H7 (cell line): ENCODE measurements at regions not wholly inside any gene's neighbourhood (a gene's known extent, or its start where the extent isn't known, plus 50 kb on each side); places are given as distances from the start of the nearest gene placed in this dataset.

ENCODE experiments used
- DNase-seq: peaks from one replicate; pipeline ENCODE4 v3.0.0; 2012
- H3K27me3 ChIP-seq: 2 replicates; pipeline ENCODE4 v1.6.0; 2011; ENCODE audit warnings: mild to moderate bottlenecking, low read length; ENCODE audit not compliant: control insufficient read depth, insufficient read depth
- H3K36me3 ChIP-seq: replicated peaks from 2 replicates; pipeline ENCODE4 v1.5.1; 2011; ENCODE audit warnings: low read length; ENCODE audit not compliant: control insufficient read depth, insufficient read depth
- H3K4me3 ChIP-seq: 2 replicates; pipeline ENCODE4 v1.5.1; 2011; ENCODE audit warnings: low read depth, mild to moderate bottlenecking, control low read depth, low read length, moderate library complexity; ENCODE audit not compliant: insufficient read depth

DNA sequence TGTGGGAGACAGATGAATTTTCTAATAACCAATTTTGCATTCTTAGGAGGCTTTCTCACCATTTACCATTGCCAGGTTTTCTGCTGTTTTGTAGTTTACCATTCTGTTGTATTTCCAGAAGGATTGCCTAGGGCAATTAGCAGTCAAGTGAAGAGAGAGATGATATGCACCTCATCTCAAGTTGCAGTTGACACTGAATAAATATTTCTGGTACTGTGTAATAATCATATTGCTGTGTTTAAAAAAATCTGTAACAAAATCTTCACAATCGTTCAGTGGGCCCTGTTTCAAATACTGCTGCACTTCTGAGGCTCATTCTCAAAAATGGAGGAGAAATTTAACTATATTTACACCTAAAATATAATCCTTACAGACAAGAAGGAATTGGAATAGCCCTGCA lies 706.1 kb upstream of the PTPRD start:
- DNase-seq: no peak
- Histone ChIP-seq H3K4me3 (no peak overlapping the region), H3K27me3 (no peaks in the 10 kb centered on the region), H3K36me3 (no peaks in the 10 kb centered on the region)

DNA sequence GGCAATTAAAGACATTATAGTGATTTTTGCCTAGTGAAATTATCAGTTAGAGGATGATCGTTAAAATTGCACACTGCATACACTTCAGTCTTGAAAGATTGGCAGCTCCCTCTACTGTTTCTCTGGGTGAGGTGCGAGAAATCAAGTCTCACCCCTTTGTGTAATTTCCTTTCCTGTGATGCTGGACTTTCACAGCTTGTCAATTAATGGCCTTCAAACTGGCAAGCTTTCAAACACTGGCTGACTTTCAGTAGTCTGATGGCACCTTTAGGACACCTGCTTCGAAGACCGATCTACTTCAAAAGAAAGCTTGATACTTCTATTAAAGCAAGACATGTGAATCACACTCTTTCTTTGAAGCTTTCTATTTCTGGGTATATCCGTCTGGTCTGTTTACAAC lies 706.7 kb upstream of the PTPRD start:
- H3K27me3 ChIP-seq: no peaks in the 10 kb centered on the region
- no peak overlapping the region for H3K4me3 ChIP-seq
- no peaks in the 10 kb centered on the region for H3K36me3 ChIP-seq
- peak; percentile 2 for DNase-seq

DNA sequence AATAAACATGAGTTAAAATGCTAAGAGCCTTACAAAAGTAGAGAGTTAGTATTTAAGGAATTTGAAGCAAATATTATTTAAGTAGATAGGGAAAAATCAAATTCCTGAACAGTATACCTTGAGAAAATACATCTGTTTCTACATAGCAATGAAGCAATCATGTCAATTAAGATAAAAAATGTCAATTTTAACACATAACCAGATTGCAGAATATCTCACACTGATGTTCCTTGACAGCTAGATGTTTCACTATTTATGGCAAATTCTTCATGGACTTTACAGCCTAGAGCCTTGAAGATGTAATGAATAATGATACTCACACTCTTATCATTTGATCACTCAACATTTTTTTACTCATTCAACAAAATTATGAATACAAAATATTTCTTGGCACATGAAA lies 708.2 kb upstream of the PTPRD start:
- H3K4me3 ChIP-seq: no peak overlapping the region
- H3K27me3 ChIP-seq: no peaks in the 10 kb centered on the region
- DNase-seq: no peak
- H3K36me3 ChIP-seq: no peaks in the 10 kb centered on the region

DNA sequence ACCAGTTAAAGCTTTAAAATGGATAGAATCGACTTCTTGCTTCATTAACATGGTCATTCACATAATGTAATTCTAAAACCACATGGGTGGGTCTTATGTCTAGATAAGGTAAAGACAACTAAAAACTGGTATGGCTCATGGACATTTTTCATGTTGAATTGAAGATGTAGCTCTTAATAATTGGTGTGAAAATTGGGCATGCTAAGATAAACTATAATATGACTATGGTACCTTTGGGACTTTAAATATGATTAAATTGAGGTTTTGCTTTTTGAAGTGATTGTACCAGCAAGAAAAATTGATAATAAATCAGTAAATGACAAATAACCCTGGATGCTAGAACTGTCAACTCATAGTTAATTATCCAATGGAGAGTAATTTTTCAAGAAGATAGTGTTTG lies 710.7 kb upstream of the PTPRD start:
- H3K27me3 ChIP-seq: no peaks in the 10 kb centered on the region

DNA sequence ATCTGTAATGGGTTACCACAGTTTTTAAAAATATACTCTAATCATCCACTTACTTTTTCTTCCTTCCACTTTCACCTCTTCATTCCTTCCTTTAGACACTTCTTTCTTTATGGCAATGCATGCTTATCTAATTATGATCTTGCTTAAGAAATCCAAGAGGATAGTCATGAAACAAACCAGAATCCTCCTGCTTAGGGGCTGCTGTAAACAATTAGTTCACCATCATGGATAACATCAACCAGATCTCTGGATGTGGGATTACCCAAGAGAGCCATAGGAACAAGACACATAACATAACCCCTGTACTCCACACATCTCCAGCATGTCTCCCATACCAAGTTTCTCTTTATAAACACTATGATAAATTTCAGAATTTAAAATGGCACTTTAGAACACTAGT lies 713.4 kb upstream of the PTPRD start:
- Histone ChIP-seq H3K4me3 (no peak overlapping the region), H3K27me3 (no peaks in the 10 kb centered on the region), H3K36me3 (no peaks in the 10 kb centered on the region)
- DNase-seq: no peak

More for the DNA sequence above, 710.7 kb upstream of the PTPRD start:
- Histone ChIP-seq H3K4me3 (no peak overlapping the region), H3K36me3 (no peaks in the 10 kb centered on the region)
- no peak for DNase-seq

DNA sequence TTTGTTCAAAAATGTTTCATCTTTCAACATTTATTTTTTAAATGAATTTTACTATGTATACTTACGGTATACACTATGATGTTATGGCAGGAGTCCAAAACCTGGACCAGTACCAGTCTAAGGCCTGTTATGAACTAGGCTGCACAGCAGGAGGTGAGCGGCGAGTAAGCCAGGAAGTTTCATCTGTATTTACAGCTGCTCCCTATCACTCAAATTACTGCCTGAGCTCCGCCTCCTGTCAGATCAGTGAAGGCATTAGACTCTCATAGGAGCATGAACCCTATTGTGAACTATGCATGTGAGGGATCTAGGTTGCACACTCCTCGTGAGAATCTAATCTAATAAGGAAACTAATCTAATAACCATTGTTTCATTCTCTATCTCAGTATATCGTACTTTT lies 715.5 kb upstream of the PTPRD start:
- Histone ChIP-seq H3K27me3 (no peaks in the 10 kb centered on the region), H3K36me3 (no peaks in the 10 kb centered on the region), H3K4me3 (no peak overlapping the region)
- DNase-seq: no peak

DNA sequence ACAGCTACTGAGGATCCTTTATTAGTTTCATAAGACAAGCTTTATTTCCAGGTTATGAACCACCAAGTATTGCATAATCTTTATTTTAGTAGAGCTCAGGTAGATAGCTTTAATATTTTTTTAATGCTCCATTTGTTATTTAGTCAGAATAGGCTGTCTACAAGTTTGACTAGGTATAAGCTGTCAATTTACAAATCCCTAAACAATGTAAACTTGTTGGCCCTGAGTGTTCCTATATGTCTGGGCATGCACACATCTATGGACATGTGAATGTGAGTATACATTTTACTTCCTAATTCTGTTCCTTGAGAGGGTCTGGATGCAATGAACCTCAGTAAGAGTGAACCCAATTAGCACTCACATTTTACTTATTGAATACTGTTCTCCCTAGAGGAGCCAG lies 722.2 kb upstream of the PTPRD start:
- DNase-seq: no peak

DNA sequence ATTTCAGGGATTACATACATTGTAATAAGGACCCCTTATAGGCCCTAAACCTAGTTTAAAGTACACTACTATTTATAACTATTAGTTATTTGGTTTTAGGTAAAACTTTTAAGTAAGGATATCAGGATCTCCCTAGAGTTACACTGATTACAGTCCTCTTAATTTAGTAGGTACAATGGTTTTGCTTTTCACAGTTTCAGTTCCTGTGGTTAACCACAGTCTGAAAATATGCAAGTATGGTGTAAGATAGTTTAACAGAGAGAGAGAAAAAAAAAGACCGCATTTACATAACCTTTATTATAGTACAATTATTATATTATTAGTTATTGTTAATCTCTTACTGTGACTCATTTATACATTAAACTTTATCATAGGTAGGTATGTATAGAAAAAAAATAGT lies 725.3 kb upstream of the PTPRD start:
- Histone ChIP-seq H3K36me3 (no peaks in the 10 kb centered on the region), H3K27me3 (no peaks in the 10 kb centered on the region), H3K4me3 (no peak overlapping the region)
- no peak for DNase-seq

More for the DNA sequence above, 722.2 kb upstream of the PTPRD start:
- Histone ChIP-seq H3K27me3 (no peaks in the 10 kb centered on the region), H3K36me3 (no peaks in the 10 kb centered on the region), H3K4me3 (no peak overlapping the region)

DNA sequence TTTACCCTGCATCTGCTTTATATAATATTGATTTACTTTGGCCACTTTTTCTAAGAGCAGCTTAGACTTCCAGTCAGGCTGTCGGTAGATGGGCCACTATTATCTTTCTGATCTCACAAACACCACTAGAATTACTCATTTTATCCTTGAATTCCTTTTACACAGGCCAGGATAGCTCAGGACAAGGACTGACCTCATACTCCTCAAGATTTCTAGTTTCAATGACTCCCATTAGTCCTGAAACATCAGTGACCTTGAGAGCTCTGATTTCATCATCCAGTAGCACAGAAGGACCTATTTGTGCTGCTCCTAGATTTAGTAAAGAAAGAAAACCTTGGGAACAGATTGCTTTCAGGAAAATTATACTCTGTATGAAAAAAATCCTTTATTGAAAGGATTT lies 727.9 kb upstream of the PTPRD start:
- no peaks in the 10 kb centered on the region for H3K27me3 ChIP-seq
- no peaks in the 10 kb centered on the region for H3K36me3 ChIP-seq

DNA sequence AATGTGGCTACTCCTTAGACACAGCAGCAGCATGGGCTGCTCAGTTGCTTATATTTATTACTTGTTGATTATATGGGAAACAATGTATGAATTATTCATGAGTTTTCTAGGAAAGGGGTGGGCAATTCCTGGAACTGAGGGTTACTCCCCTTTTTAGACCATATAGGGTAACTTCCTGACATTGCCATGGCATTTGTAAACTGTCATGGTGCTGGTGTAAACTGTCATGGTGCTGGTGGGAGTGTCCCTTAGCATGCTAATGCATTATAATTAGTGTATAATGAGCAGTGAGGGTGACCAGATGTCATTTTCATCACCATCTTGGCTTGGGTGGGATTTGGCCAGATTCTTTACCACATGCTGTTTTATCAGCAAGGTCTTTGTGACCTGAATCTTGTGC lies 734.6 kb upstream of the PTPRD start:
- DNase-seq: no peak
- Histone ChIP-seq H3K4me3 (no peak overlapping the region), H3K36me3 (no peaks in the 10 kb centered on the region), H3K27me3 (no peaks in the 10 kb centered on the region)

More for the DNA sequence above, 727.9 kb upstream of the PTPRD start:
- H3K4me3 ChIP-seq: no peak overlapping the region
- DNase-seq: no peak

DNA sequence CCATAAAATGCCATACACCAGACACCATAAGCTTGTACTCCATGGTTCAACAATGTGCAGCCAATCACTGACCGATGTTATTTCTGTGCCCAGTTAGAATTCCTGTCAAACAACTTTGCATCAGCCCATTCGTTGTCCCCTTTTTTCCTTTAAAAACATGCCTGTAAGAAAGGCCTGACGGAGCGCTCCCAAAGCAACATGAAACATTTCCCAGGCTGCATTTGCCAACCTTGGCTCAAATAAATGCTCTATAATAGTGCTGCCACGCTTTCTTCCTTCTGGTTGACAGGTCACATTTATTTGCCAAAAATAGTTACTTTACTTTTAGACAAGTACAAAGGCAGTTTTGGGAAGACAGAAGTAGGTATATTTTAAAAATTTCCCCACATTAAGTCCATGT lies 735.6 kb upstream of the PTPRD start:
- H3K27me3 ChIP-seq: no peaks in the 10 kb centered on the region
- no peaks in the 10 kb centered on the region for H3K36me3 ChIP-seq
- no peak overlapping the region for H3K4me3 ChIP-seq
- no peak for DNase-seq

DNA sequence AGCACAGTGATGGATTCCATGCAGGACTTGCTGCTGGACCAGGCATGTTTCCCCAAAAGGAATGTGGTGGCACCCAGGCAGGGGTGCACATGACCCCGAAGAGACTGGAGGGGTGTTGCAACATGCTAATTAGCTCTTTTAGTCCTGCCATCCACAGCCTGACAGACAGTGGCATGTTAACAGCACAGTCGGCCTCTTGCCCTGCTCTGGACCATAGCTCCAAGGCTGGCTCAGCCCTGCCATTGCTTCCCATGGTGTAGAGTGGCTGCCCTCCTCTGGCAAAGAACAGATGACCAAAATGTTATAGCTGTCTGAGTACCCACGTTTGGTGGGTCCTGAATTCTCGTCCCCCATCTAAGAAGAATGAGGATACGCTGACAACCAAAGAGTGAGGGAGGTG lies 736.4 kb upstream of the PTPRD start:
- Histone ChIP-seq H3K36me3 (no peaks in the 10 kb centered on the region), H3K27me3 (no peaks in the 10 kb centered on the region), H3K4me3 (no peak overlapping the region)
- DNase-seq: peak; percentile 2

DNA sequence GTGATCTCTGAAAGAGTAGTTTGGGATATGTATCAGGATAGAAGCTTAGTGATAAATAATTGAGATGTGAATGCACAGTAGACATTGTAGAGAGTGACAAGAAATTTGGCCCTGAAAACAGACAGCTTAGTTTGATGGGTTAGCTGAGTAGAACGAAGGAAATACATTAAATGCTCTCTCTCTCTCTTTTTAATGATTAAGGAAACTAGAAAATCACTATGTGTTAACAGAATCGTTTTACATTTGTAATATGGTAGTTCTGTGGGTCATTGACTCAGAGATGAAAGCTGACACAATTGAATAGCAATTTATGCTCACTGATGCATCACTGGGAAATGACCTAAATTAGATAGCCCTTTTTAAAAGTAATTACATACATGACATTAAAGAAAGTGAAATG lies 739.8 kb upstream of the PTPRD start:
- DNase-seq: no peak
- no peaks in the 10 kb centered on the region for H3K36me3 ChIP-seq
- H3K4me3 ChIP-seq: no peak overlapping the region
- no peaks in the 10 kb centered on the region for H3K27me3 ChIP-seq

DNA sequence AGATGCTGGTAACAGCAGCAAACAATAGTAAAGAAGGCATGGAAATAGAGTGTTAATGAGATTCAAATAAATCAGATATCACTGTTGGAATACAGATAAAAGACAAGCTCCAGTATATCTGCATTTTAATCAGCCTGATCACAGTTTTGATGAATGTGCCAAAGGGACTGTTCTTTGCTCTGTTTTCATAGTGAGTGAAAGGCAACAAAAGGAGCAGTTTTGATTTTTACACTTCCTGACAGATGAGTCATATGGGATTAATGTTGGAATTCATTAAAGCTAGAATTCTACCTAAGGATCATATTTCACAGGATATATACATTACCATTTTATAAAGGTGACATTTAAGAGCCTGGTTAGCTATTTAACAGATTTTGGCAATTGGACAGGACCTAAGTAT lies 743.3 kb upstream of the PTPRD start:
- no peak for DNase-seq
- no peaks in the 10 kb centered on the region for H3K27me3 ChIP-seq
- H3K36me3 ChIP-seq: no peaks in the 10 kb centered on the region
- H3K4me3 ChIP-seq: no peak overlapping the region

DNA sequence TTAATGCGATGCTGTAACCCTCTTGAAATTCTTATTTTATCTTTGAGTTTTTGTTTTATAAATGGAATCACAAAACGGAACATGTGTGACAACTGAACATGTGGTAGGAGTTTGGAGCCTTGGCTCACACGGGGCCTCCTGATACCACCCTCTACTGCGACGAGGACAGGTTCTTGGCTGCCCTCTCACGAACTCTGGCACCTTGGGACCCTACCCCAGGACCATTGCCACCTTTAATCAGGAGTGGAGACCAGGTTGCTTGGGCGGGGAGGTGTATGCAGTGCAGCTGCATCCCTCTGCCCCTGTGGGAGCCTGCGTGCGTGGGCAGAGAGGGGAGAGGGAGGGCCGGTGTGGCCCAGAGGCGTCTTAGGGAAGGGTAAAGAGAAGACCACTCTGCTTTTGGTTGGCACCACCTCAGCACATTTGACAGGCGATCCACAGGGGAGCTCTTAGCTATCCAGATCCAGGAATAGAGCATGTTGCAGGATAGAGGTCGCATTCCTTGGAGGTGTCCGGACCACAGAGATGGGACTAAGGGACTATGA lies 753.9 kb upstream of the PTPRD start:
- DNase-seq: no peak
- Histone ChIP-seq H3K4me3 (no peak overlapping the region), H3K27me3 (no peaks in the 10 kb centered on the region), H3K36me3 (no peaks in the 10 kb centered on the region)

DNA sequence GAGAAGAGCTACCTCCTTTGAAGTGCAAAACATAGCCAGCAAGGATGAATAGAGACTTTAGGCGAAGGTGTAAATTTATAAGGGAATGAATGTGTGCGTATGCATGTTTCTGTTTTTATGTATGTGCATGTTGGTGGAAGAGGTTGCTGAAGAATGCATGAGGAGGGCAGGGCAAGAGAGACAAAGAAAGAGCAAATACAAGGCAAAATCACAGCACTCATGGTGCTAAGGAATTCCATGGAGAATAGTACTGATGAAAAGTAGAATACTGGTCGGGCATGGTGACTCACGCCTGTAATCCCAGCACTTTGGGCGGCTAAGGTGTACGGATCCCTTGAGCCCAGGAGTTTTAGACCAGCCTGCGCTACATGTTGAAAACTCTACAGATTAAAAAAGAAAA lies 762.1 kb upstream of the PTPRD start:
- Histone ChIP-seq H3K4me3 (no peak overlapping the region), H3K36me3 (no peaks in the 10 kb centered on the region), H3K27me3 (no peaks in the 10 kb centered on the region)
- peak; percentile 1 for DNase-seq
